GM21576 (cell line): ENCODE measurements at regions not wholly inside any gene's neighbourhood (a gene's known extent, or its start where the extent isn't known, plus 50 kb on each side); places are given as distances from the start of the nearest gene placed in this dataset.

Source experiments
- ATAC-seq: cut with Tn5 transposase; IDR thresholded peaks from one replicate; pipeline ENCODE4 v1.9.1; 2021; ENCODE audit warnings: mild to moderate bottlenecking, moderate library complexity; ENCODE audit not compliant: unreplicated experiment

DNA sequence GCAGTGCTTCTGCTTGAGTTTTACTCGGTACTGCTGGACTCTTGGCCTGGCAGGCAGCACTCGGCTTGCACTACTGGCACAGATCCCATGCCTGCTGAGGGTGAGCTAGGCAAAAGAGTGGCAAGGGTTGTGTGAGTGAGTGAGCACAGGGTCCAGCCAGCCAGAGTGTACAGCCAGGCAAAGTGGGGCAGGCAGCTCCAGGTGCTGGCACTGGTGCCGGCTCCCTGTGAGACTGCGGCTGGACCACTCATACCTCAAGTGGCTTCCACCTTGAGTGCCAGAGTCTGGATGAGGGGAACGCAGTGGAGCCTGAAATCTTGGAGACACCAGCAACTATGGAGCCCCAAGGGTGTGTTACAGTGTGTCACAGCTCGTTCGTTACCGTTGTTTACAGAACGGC, 1451.9 kb upstream of the AGA start:
- no peak for ATAC-seq

DNA sequence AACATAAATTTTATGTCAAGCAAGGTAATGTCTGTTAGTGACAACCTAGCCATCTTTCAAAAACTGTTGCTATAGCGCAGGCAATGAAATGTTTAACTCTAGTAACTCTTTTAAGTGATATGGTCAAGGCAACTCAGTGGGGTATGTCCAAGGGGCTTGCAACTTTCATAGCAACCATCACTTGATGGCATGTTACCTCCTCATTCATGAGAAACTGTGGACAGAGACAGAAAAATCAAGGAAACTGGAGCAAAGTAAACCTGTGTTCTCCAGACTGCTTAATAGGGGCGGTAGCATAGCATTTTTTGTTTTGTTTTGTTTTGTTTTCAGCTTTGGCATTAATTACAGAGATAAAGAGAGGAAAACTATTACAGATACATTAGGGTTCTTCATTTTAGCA, 1456.8 kb upstream of the AGA start:
- ATAC-seq: no peak

- no peak for ATAC-seq
Measured at GRCh38 chr4:178917756-178918155, 1475.5 kb upstream of the AGA start.

DNA sequence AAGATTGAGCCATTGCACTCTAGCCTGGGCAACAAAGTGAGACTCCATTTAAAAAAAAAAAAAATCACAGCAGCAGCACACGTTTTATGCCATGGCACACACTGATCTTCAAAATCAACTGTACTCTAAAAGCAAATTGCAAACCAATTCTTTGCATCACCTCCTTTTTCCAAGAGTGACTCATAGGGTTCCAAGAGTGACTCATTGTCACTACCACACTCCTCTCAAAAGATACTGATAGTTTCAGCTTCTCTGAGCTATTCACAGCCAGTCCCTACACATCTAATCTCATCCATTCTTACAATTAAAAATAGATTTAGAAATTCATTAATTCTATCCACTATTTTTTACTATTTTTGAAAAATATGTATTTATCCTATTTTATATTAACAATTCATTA, 1494.9 kb upstream of the AGA start:
- no peak for ATAC-seq

GRCh38 chr4:178941975-178942374, 1499.7 kb upstream of the AGA start:
- no peak for ATAC-seq

- no peak for ATAC-seq
Measured at GRCh38 chr4:178953447-178954120, 1511.3 kb upstream of the AGA start.

DNA sequence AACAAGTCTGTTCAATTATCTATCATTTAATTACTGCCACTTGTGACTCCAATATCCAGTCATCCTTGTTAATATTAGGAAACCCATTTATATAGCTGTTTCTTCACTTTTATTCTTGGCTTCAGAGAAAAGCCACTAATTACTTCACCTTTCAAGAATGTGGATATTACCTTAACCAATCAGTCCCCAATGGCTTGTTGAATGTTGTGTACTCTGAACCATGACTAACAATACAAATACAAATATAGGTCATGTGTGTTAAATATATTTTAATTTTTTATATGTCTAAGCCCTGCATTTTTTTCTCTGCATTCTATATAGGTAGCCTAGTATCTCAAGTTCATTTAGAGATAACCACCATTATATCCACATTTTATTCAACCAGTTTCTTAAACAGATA, 1513.4 kb upstream of the AGA start:
- no peak for ATAC-seq

- ATAC-seq: no peak
Measured at GRCh38 chr4:178958725-178959440, 1516.6 kb upstream of the AGA start.

DNA sequence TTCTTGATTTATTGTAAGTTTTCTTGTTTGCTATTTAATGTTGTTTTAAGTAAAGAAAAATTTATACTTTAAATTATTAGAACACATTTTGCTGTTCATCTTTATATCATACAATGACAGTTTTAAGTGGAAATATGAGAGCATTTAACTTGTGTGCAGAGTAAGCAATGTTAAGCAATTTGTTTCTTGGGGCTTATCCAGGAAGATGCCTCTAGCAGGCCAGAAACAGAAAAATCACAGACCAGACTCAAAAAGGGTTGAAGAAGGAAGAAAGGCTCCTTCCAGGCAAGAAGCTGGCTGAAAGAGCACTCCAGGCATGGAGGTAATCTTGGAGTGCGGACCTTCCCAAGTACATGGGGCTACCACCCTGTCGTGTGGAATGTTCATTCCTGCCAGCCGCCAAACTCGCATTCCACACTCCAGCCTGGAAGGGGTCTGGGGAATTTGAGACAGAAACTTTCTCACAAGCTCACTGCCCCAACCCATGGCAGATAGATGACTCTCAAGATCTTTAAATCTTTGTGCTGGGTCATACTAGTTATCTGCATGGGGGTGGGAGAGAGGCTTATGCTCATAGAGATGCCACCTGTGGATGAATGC, 1521.3 kb upstream of the AGA start:
- no peak for ATAC-seq

GRCh38 chr4:178966644-178967043, 1524.4 kb upstream of the AGA start:
- no peak for ATAC-seq

GRCh38 chr4:178970433-178971140, 1528.3 kb upstream of the AGA start:
- ATAC-seq: no peak

DNA sequence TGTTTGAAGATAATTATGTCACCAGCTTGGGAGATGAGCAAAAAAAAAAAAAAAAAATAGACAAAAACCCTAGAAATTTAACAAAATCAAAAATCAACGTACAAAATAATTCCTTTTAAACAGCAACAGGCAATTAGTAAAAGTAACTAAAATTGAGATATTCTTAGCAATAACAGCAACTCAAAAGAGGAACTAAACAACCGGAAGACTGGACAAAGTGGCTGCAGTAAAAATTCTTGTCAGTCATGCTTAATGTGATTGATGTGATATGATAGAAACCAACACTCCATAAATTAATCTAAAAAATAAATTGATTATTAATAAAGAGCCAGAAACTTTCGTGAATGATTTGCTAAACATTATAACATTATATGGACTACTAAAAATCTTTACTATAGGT, 1534.6 kb upstream of the AGA start:
- ATAC-seq: no peak

DNA sequence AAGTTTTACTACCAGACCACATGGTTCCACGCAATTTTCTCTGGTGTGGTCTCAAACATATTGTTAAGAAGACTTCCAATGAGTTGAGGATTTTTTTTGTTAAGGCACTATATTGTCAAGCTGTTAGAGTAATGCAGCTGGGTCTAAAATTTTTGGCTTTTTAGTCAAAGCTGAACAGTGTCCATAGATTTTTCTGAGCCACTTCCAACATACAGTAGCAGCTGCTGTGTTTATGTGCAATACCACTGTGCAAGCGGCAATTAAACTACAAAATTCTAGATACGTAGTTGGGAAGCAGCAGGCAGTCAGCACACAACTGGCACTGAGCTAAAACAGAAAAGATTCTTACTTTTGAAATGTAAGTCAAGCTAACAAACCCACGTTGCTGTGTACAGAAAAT, 1551.1 kb upstream of the AGA start:
- no peak for ATAC-seq

DNA sequence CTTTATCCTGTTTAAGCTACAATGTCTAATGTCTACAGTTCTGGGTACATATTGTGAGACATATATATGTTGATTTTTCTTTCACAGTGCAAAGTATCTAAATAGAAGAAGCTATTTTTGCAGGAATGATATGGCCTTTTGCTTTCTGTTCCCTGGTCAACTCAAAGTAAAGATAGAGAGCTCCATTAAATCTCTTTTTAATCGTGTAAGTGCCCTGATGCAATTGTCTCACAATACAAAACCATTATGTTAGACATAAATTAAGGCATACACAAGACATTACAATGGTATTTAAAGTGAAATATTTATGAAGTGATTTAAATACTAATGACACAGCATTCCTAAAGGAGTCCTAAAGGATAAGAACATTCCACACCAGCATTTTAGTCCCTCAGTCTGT, 1559.7 kb upstream of the AGA start:
- ATAC-seq: no peak

- no peak for ATAC-seq
Measured at GRCh38 chr4:179007755-179008154, 1565.5 kb upstream of the AGA start.

- no peak for ATAC-seq
Measured at GRCh38 chr4:179017581-179017980, 1575.3 kb upstream of the AGA start.

DNA sequence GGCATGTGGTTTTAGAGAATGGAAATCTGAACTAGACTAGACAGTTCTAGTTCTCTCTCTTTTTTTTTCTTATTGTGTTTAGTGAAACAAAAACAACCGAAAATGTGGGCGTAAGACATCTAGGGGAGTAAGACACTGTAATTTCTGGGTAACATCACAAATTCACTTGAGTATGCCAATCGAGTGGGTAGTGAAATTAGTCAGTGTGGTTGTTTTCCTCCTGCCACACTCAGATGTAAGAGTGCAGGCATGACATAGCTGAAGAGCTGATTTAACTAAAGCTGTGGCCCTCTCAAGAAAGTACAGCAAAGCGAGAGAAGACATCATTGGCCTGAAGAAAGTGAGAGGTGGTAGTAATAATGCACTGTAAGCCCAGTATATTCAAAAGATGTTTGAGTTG, 1585.3 kb upstream of the AGA start:
- ATAC-seq: no peak

GRCh38 chr4:179028321-179028720, 1586.1 kb upstream of the AGA start:
- ATAC-seq: no peak

DNA sequence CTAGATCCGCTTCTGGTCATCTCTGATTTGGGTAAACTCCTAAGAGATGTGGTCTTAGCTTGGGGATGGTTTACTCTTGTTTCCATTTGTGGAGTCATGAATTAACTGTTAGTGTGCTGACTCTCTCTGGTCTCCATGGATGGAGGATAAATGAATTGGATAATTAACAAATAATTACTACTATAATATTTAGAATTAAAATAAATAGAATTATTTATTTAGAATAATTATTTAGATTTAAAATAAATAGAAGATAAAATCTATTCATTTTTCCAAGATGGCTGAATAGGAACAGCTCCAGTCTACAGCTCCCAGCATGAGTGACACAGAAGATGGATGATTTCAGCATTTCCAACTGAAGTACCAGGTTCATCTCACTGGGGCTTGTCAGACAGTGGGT, 1587.4 kb upstream of the AGA start:
- no peak for ATAC-seq

DNA sequence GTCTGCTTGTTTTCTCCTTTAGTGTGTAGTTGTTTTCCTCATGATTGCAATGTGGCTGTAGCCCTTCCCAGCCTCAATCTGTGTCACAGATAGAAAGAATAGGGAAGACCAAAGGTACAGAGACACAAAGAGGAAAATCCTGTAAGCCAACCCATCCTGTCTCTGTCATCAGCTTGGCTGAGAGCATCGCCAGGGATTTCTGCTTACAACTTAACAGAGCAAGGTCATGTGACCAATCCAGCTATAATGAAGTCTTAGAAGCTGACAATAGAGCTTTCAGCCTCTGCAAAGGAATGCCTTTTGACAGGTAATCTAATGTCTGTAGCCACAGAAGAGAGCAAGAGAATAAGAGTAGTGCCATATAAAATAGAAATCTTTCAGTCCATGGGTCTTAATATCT, 1598.0 kb upstream of the AGA start:
- ATAC-seq: no peak

GRCh38 chr4:179048839-179049453, 1606.7 kb upstream of the AGA start:
- ATAC-seq: no peak
